ENCODE measurements at regions not wholly inside any gene's neighbourhood (a gene's known extent, or its start where the extent isn't known, plus 50 kb on each side); places are given as distances from the start of the nearest gene placed in this dataset.
A peak's percentile ranks its signal among the peaks of the same experiment; 100 is the strongest.

DNA sequence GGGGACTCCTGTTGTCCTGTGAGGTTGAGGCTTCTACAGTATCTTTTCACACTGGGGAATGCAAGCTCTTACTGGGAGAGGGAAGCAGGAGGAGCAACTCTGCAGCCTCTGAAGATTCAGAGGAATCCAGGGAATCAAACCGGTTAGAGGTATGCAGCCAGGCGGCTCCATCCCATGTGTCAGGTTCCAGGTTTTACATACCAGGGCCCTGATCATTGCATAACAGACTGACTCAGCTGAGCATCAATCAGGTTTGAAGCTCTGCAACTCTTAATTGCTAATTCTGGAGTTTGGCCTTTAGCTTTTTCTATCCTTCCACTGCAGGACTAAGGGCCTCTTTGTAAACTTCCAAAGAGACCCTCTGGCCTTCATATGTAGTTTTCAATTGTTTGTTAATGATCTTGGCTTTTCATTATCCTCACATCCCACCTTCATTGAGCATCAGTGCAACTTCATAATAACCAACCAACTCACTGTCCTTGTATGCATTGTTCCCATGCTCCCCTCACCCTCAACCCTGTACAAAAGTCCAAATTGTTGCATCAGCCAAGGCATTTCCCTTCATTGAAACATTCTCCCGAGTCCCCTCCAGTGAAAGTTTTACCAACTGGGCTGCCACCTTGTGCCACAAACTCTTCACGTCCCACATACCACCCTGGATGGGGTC lies 59.7 kb upstream of the DHX40 start:
- TF ChIP-seq, protein P1, sequence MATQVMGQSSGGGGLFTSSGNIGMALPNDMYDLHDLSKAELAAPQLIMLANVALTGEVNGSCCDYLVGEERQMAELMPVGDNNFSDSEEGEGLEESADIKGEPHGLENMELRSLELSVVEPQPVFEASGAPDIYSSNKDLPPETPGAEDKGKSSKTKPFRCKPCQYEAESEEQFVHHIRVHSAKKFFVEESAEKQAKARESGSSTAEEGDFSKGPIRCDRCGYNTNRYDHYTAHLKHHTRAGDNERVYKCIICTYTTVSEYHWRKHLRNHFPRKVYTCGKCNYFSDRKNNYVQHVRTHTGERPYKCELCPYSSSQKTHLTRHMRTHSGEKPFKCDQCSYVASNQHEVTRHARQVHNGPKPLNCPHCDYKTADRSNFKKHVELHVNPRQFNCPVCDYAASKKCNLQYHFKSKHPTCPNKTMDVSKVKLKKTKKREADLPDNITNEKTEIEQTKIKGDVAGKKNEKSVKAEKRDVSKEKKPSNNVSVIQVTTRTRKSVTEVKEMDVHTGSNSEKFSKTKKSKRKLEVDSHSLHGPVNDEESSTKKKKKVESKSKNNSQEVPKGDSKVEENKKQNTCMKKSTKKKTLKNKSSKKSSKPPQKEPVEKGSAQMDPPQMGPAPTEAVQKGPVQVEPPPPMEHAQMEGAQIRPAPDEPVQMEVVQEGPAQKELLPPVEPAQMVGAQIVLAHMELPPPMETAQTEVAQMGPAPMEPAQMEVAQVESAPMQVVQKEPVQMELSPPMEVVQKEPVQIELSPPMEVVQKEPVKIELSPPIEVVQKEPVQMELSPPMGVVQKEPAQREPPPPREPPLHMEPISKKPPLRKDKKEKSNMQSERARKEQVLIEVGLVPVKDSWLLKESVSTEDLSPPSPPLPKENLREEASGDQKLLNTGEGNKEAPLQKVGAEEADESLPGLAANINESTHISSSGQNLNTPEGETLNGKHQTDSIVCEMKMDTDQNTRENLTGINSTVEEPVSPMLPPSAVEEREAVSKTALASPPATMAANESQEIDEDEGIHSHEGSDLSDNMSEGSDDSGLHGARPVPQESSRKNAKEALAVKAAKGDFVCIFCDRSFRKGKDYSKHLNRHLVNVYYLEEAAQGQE (IDR thresholded peaks at IDR 0.05; ENCODE audit: low read depth), result no peak
- TF ChIP-seq TAF1 (IDR thresholded peaks at IDR 0.05; ENCODE audit: low read depth) (no peak), EP300 (IDR thresholded peaks at IDR 0.05; ENCODE audit: borderline replicate concordance) (no peak), EGR1 (IDR thresholded peaks at IDR 0.05) (no peak), TEAD4 (IDR thresholded peaks at IDR 0.05) (peak; percentile 48), TCF12 (IDR thresholded peaks at IDR 0.05; ENCODE audit: low read depth) (no peak), CREB1 (IDR thresholded peaks at IDR 0.05; ENCODE audit: low read depth) (no peak), YY1 (IDR thresholded peaks at IDR 0.05; ENCODE audit: low read depth) (no peak), CEBPB (IDR thresholded peaks at IDR 0.05) (peak; percentile 79), RAD21 (IDR thresholded peaks at IDR 0.05; ENCODE audit: low read depth) (no peak), FOXM1 (IDR thresholded peaks at IDR 0.05; ENCODE audit: borderline replicate concordance, low read depth) (no peak), ZBTB7A (IDR thresholded peaks at IDR 0.05; ENCODE audit: low read depth) (no peak)
- TF ChIP-seq, protein P2, sequence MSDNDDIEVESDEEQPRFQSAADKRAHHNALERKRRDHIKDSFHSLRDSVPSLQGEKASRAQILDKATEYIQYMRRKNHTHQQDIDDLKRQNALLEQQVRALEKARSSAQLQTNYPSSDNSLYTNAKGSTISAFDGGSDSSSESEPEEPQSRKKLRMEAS (IDR thresholded peaks at IDR 0.05), result no peak
- TF ChIP-seq, protein P3, sequence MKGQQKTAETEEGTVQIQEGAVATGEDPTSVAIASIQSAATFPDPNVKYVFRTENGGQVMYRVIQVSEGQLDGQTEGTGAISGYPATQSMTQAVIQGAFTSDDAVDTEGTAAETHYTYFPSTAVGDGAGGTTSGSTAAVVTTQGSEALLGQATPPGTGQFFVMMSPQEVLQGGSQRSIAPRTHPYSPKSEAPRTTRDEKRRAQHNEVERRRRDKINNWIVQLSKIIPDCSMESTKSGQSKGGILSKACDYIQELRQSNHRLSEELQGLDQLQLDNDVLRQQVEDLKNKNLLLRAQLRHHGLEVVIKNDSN (IDR thresholded peaks at IDR 0.05), result no peak
